ENCODE measurements at regions not wholly inside any gene's neighbourhood (a gene's known extent, or its start where the extent isn't known, plus 50 kb on each side); places are given as distances from the start of the nearest gene placed in this dataset.
"Not testable (repeated sequence)": the region's sequence is repeated elsewhere in the genome, so short reads cannot be mapped to it uniquely, and the experiment has no call there.

DNA sequence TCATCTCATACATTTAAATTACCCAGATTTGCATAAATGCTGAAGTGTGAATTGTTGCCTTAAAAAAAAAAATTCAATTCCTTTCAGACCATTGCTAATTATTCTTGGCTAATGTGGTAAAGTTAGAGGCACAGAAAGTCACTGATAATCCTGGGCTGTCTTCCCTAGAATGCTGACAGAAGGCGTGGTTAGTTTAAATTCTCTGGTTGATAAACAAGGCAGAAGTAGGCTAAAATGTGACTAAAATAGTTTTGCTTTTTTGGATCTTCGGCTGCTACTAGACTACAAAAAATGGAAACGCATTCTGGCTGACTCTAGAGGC lies 193.7 kb downstream of the OTOL1 start:
- no peak overlapping the region for H3K4me2 ChIP-seq (ENCODE audit: low read length)
- no peak overlapping the region for H3K9ac ChIP-seq
- no peaks in the 10 kb centered on the region for H3K27me3 ChIP-seq (ENCODE audit: control insufficient read depth, insufficient read depth, low read length)
- H3K9me3 ChIP-seq (ENCODE audit: control insufficient read depth, low read length): no peaks in the 10 kb centered on the region
- no peak overlapping the region for H2AFZ ChIP-seq
- no peak overlapping the region for H3K27ac ChIP-seq
- H3K36me3 ChIP-seq (ENCODE audit: control insufficient read depth, insufficient read depth, low read length): no peaks in the 10 kb centered on the region
- TF ChIP-seq, protein P1, sequence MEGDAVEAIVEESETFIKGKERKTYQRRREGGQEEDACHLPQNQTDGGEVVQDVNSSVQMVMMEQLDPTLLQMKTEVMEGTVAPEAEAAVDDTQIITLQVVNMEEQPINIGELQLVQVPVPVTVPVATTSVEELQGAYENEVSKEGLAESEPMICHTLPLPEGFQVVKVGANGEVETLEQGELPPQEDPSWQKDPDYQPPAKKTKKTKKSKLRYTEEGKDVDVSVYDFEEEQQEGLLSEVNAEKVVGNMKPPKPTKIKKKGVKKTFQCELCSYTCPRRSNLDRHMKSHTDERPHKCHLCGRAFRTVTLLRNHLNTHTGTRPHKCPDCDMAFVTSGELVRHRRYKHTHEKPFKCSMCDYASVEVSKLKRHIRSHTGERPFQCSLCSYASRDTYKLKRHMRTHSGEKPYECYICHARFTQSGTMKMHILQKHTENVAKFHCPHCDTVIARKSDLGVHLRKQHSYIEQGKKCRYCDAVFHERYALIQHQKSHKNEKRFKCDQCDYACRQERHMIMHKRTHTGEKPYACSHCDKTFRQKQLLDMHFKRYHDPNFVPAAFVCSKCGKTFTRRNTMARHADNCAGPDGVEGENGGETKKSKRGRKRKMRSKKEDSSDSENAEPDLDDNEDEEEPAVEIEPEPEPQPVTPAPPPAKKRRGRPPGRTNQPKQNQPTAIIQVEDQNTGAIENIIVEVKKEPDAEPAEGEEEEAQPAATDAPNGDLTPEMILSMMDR (IDR thresholded peaks at IDR 0.05): no peak
- no peaks in the 10 kb centered on the region for H3K79me2 ChIP-seq
- no peak overlapping the region for H3K4me3 ChIP-seq (ENCODE audit: low read depth, low read length)
- no peaks in the 10 kb centered on the region for H3K4me1 ChIP-seq

DNA sequence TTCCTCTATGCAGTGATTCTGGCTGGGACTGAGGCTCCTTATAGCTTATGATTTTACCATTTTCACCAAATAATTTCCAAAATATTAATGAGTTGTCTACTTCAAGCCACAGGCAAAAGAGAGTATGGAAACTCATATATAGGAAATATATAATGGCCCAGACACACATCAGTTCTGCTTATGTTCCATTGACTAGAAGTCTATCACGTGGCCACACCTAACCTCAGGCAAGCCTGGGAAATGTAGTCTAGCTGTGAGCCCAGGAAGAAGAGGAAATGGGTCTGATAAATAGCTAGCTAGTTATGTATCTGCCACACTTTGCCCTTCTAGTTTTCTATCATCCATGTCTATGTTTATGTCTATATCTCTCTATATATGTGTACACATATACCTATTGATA lies 195.1 kb downstream of the OTOL1 start:
- H3K4me1 ChIP-seq: no peaks in the 10 kb centered on the region
- H3K27me3 ChIP-seq (ENCODE audit: control insufficient read depth, insufficient read depth, low read length): no peaks in the 10 kb centered on the region
- H3K9ac ChIP-seq: no peak overlapping the region
- H3K4me3 ChIP-seq (ENCODE audit: low read depth, low read length): no peak overlapping the region
- H3K4me2 ChIP-seq (ENCODE audit: low read length): no peak overlapping the region
- TF ChIP-seq, protein P1 (IDR thresholded peaks at IDR 0.05): no peak
- no peaks in the 10 kb centered on the region for H3K9me3 ChIP-seq (ENCODE audit: control insufficient read depth, low read length)
- H3K27ac ChIP-seq: no peak overlapping the region
- no peak overlapping the region for H2AFZ ChIP-seq
- no peaks in the 10 kb centered on the region for H3K36me3 ChIP-seq (ENCODE audit: control insufficient read depth, insufficient read depth, low read length)
- H3K79me2 ChIP-seq: no peaks in the 10 kb centered on the region

DNA sequence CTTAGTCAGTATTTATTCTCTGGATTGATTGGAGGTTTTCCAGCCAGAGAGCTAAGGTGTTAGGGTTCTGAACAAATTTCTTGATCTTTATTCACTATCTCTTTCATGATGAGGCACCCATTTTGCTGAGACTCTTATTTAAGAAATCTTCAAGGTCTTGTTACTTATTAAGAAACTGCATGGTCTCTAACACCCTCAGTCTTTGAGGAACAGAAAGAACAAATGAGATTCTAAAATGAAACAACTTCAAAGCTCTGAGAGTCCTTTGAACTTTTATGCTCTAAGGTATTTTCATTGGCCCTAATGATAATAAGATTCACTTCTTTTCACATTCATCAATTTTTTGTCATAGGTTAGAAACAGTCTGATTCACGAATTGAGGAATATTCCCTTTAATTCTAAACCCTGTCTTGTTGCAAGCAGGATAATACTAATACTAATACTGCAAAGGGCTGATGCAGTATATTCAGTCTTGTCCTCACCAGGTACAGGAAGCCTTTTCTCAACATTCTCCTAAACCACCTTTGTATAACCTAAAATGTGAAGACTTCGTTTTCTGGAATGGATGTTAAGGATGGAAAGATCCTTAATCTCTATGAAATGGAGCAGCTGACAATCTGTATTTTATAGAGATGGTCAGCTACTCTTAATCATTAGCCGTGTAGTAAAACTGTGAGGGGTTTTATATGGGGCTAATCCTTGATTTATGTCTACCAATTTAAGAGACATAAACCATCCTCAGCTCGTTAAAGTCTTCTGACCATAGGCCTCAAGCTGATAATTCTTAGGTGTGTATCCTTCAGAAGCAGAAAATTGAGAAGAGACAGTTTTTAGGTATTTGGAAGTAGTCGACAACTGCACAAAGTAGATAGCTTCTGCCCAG lies 198.3 kb downstream of the OTOL1 start:
- Histone ChIP-seq H3K4me2 (ENCODE audit: low read length) (no peak overlapping the region), H3K9me3 (ENCODE audit: control insufficient read depth, low read length) (no peaks in the 10 kb centered on the region), H3K79me2 (no peaks in the 10 kb centered on the region), H3K36me3 (ENCODE audit: control insufficient read depth, insufficient read depth, low read length) (no peaks in the 10 kb centered on the region), H3K27ac (no peak overlapping the region), H3K4me1 (no peaks in the 10 kb centered on the region), H3K9ac (no peak overlapping the region), H2AFZ (no peak overlapping the region), H3K27me3 (ENCODE audit: control insufficient read depth, insufficient read depth, low read length) (no peaks in the 10 kb centered on the region), H3K4me3 (ENCODE audit: low read depth, low read length) (no peak overlapping the region)
- TF ChIP-seq, protein P1 (IDR thresholded peaks at IDR 0.05): no peak

DNA sequence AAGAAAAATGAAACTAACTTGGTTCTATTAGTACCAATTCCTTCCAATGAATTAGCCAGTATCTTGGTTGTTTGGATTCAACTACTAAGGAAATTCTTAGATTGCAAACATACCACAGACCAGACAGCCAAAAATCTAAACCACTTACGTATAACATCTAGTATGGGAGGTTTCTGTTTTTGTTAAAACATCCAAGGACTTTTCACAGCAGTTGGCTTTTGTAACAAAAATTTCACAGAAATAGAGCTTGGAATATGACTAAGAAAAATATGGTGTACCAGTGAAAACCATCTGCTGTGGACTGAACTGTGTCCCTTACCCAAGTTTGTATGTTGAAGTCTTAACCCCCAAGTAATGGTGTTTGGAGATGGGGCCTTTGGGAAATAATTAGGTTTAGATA lies 199.2 kb downstream of the OTOL1 start:
- TF ChIP-seq, protein P1 (IDR thresholded peaks at IDR 0.05): no peak
- Histone ChIP-seq H3K9me3 (ENCODE audit: control insufficient read depth, low read length) (no peaks in the 10 kb centered on the region), H2AFZ (no peak overlapping the region), H3K4me3 (ENCODE audit: low read depth, low read length) (no peak overlapping the region), H3K4me1 (no peaks in the 10 kb centered on the region), H3K4me2 (ENCODE audit: low read length) (no peak overlapping the region), H3K9ac (no peak overlapping the region), H3K27ac (no peak overlapping the region), H3K79me2 (no peaks in the 10 kb centered on the region), H3K36me3 (ENCODE audit: control insufficient read depth, insufficient read depth, low read length) (no peaks in the 10 kb centered on the region), H3K27me3 (ENCODE audit: control insufficient read depth, insufficient read depth, low read length) (no peaks in the 10 kb centered on the region)

DNA sequence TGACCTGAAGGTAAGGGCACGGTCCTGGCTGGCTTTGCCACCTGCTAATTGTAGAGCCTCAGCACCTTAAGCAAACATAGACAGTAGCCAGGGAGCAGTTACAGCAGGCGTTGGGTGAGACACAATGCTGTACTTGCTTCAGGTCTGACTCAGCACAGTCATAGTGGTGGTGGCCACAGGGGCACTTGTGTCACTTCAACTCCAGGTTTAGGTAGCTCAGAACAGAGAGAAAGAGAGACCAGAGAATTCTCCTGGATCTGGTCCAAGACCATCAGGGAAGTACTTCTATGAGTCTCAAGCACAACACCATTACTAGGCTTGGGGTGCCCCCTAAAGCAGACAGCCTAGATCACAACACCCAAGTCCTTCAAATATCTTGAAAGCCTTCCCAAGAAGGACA lies 204.4 kb downstream of the OTOL1 start:
- no peak overlapping the region for H3K4me2 ChIP-seq (ENCODE audit: low read length)
- TF ChIP-seq, protein P1 (IDR thresholded peaks at IDR 0.05): no peak
- H3K27ac ChIP-seq: no peak overlapping the region

DNA sequence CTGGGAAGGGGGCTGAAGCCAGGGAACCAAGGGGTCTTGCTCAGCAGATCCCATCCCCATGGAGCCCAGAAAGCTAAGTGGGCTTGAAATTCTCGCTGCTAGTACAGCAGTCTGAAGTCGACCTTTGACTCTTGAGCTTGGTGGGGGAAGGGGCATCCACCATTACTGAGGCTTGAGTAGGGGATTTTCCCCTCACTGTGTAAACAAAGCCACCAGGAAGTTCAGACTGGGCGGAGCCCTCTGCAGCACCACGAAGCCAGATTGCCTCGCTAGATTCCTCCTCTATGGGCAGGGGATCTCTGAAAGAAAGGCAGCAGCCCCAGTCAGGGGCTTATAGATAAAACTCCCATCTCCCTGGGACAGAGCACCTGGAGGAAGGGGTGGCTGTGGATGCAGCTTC lies 210.6 kb downstream of the OTOL1 start:
- not testable (repeated sequence) for H3K27me3 ChIP-seq (ENCODE audit: control insufficient read depth, insufficient read depth, low read length); H3K4me1 ChIP-seq; H3K27ac ChIP-seq; H3K9ac ChIP-seq; H3K4me2 ChIP-seq (ENCODE audit: low read length); H3K9me3 ChIP-seq (ENCODE audit: control insufficient read depth, low read length); H3K4me3 ChIP-seq (ENCODE audit: low read depth, low read length); H3K36me3 ChIP-seq (ENCODE audit: control insufficient read depth, insufficient read depth, low read length); H3K79me2 ChIP-seq; H2AFZ ChIP-seq

More for the DNA sequence above, 204.4 kb downstream of the OTOL1 start:
- Histone ChIP-seq H3K27me3 (ENCODE audit: control insufficient read depth, insufficient read depth, low read length) (no peaks in the 10 kb centered on the region), H3K9ac (no peak overlapping the region), H3K36me3 (ENCODE audit: control insufficient read depth, insufficient read depth, low read length) (no peaks in the 10 kb centered on the region), H2AFZ (no peak overlapping the region), H3K4me1 (no peaks in the 10 kb centered on the region), H3K79me2 (no peaks in the 10 kb centered on the region), H3K9me3 (ENCODE audit: control insufficient read depth, low read length) (no peaks in the 10 kb centered on the region), H3K4me3 (ENCODE audit: low read depth, low read length) (no peak overlapping the region)

All from parathyroid adenoma (tissue), 2 donors.